Fibroblast of lung (primary cell): ENCODE measurements at regions not wholly inside any gene's neighbourhood (a gene's known extent, or its start where the extent isn't known, plus 50 kb on each side); places are given as distances from the start of the nearest gene placed in this dataset.

Experiments used
- EZH2 ChIP-seq: IDR thresholded peaks from 2 replicates; pipeline ENCODE4 v1.5.1; 2012; ENCODE audit warnings: low read length, control low read depth, mild to moderate bottlenecking; ENCODE audit errors: missing control alignments
- TF ChIP-seq, protein P1 (sequence below), 2 donors: IDR thresholded peaks in 1 of 2; conservative IDR thresholded peaks in 1 of 2; 1 replicate in 1 of 2; 2 replicates in 1 of 2; pipeline ENCODE4 v1.5.1; 2011 to 2012; ENCODE audit warnings: low read length in 2 of 2, control low read depth in 1 of 2, inconsistent platforms in 1 of 2, low read depth in 1 of 2, mild to moderate bottlenecking in 1 of 2

DNA sequence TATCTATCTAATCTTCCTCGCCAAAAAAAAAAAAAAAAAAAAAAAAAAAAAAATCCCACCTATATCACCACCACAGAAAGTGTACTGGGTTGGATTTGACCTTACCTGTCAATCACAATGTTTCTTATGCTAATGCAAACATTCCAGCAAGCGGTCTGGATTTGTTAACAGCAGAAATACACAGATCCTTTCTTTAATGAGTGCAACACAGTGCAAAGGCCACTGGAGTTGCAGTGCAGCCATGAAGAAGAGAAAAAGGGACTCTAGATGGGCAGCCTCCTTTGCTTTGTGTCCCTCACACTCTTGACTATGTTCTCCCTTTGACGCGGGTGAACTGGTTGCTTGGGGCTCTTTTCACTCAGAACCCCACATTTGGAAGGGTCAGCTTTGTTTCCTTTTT lies 127.3 kb upstream of the PRKCQ start:
- TF ChIP-seq, protein P1, sequence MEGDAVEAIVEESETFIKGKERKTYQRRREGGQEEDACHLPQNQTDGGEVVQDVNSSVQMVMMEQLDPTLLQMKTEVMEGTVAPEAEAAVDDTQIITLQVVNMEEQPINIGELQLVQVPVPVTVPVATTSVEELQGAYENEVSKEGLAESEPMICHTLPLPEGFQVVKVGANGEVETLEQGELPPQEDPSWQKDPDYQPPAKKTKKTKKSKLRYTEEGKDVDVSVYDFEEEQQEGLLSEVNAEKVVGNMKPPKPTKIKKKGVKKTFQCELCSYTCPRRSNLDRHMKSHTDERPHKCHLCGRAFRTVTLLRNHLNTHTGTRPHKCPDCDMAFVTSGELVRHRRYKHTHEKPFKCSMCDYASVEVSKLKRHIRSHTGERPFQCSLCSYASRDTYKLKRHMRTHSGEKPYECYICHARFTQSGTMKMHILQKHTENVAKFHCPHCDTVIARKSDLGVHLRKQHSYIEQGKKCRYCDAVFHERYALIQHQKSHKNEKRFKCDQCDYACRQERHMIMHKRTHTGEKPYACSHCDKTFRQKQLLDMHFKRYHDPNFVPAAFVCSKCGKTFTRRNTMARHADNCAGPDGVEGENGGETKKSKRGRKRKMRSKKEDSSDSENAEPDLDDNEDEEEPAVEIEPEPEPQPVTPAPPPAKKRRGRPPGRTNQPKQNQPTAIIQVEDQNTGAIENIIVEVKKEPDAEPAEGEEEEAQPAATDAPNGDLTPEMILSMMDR (conservative IDR thresholded peaks at IDR 0.05 in 1 of 2, IDR thresholded peaks at IDR 0.05 in 1 of 2; ENCODE audit: low read depth in 1 of 2, low read length in 2 of 2): no peak
- no peak for TF ChIP-seq EZH2
